ENCODE measurements at regions not wholly inside any gene's neighbourhood (a gene's known extent, or its start where the extent isn't known, plus 50 kb on each side); places are given as distances from the start of the nearest gene placed in this dataset.

- no peak for TF ChIP-seq CTCF (IDR thresholded peaks at IDR 0.05)
Observed at GRCh38 chr2:120682654-120683053, 53.0 kb upstream of the GLI2 start.

GRCh38 chr2:120683081-120683480 is 52.6 kb upstream of the GLI2 start:
- TF ChIP-seq CTCF (IDR thresholded peaks at IDR 0.05): no peak

GRCh38 chr2:120683701-120684100 is 52.0 kb upstream of the GLI2 start:
- TF ChIP-seq CTCF (IDR thresholded peaks at IDR 0.05): no peak

GRCh38 chr2:120684289-120685065 is 51.2 kb upstream of the GLI2 start:
- no peak for TF ChIP-seq CTCF (IDR thresholded peaks at IDR 0.05)

GRCh38 chr2:120685066-120685973 is 50.3 kb upstream of the GLI2 start:
- TF ChIP-seq CTCF (IDR thresholded peaks at IDR 0.05): no peak
